K562 (cell line): ENCODE measurements at regions not wholly inside any gene's neighbourhood (a gene's known extent, or its start where the extent isn't known, plus 50 kb on each side); places are given as distances from the start of the nearest gene placed in this dataset.

Experiments used
- CHD2 ChIP-seq: IDR thresholded peaks from 2 replicates; pipeline ENCODE4 v1.6.1; 2011; ENCODE audit warnings: low read depth, low read length
- DIDO1 ChIP-seq: fragments of 450-650 bp; IDR thresholded peaks from 2 replicates; pipeline ENCODE4 v1.6.1; 2016; ENCODE audit warnings: low read depth, missing biosample characterization, missing genetic modification characterization
- KAT2B ChIP-seq: IDR thresholded peaks from one replicate; pipeline ENCODE4 v1.6.1; 2012; ENCODE audit warnings: low read depth, mild to moderate bottlenecking, control low read depth, inconsistent platforms, low read length, moderate library complexity
- NONO ChIP-seq, 2 experiments: fragments of 200-400 bp in 1 of 2; fragments of 450-650 bp in 1 of 2; formaldehyde crosslinking in 1 of 2; IDR thresholded peaks; 2 replicates each; pipeline ENCODE4 v1.6.1; 2017; ENCODE audit warnings: low read depth in 2 of 2, mild to moderate bottlenecking in 2 of 2, moderate library complexity in 2 of 2, low read length in 1 of 2
- NUFIP1 ChIP-seq: fragments of 450-650 bp; IDR thresholded peaks from 2 replicates; pipeline ENCODE4 v1.6.1; 2018; ENCODE audit not compliant: partially characterized antibody
- ZNF133 ChIP-seq: fragments of 250-450 bp; sonication (Bioruptor Pico); IDR thresholded peaks from 2 replicates; pipeline ENCODE4 v1.4.0; 2020; ENCODE audit warnings: mild to moderate bottlenecking
- TF ChIP-seq, protein P1 (sequence below), 2 experiments: fragments of 450-650 bp in 1 of 2; IDR thresholded peaks; 2 replicates each; pipeline ENCODE4 v1.6.1; 2011 to 2017; ENCODE audit warnings: low read depth in 2 of 2, antibody characterized with exemption in 1 of 2, borderline replicate concordance in 1 of 2, low read length in 1 of 2, mild to moderate bottlenecking in 1 of 2, mixed read lengths in 1 of 2; ENCODE audit not compliant: control insufficient read depth in 1 of 2
- TF ChIP-seq, protein P2 (sequence below): sonication (generic); formaldehyde crosslinking; IDR thresholded peaks from 2 replicates; pipeline ENCODE4 v1.8.1; 2023; ENCODE audit warnings: mild to moderate bottlenecking, missing genetic modification reagents

DNA sequence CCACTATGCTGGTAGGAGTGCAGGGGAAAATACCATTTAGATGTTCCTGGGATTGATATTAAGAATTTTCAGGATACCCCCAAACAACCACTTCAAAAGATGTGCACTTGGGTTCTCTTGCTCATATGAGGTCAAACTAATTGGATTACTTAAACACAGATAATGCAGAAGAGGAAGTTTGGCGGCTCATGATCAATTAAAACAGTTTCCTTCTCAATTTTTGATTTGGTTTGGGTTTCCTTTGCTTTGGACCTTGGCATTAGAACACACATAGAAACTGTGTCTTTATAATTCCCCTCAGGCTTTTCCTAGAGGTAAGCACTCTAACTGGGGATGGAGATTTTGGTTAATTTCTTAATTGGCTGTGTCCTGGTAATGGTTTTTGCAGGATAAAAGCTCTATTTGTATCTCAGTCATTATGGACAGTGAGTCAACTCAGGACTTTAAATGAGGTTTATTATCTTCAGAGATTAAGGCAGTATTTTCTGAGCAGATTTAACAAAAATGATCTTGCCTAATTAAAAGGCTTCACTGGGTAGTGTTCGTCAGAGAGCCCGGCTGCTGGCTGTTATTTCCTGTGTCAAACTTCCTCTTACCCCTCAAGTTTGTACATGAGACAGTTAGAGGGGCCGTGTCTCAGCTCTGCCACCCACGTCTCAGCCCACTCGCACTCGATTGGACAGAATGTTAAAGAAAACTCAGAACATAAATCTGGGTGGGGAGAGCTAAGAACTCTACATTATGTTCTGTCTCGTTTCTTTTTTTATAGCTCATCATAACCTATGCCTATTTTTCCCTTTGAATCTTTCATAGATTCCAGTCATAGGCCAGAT lies 50.3 kb upstream of the PREP start (continued):
- TF ChIP-seq, protein P1, sequence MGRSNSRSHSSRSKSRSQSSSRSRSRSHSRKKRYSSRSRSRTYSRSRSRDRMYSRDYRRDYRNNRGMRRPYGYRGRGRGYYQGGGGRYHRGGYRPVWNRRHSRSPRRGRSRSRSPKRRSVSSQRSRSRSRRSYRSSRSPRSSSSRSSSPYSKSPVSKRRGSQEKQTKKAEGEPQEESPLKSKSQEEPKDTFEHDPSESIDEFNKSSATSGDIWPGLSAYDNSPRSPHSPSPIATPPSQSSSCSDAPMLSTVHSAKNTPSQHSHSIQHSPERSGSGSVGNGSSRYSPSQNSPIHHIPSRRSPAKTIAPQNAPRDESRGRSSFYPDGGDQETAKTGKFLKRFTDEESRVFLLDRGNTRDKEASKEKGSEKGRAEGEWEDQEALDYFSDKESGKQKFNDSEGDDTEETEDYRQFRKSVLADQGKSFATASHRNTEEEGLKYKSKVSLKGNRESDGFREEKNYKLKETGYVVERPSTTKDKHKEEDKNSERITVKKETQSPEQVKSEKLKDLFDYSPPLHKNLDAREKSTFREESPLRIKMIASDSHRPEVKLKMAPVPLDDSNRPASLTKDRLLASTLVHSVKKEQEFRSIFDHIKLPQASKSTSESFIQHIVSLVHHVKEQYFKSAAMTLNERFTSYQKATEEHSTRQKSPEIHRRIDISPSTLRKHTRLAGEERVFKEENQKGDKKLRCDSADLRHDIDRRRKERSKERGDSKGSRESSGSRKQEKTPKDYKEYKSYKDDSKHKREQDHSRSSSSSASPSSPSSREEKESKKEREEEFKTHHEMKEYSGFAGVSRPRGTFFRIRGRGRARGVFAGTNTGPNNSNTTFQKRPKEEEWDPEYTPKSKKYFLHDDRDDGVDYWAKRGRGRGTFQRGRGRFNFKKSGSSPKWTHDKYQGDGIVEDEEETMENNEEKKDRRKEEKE (IDR thresholded peaks at IDR 0.05; ENCODE audit: borderline replicate concordance in 1 of 2, control insufficient read depth in 1 of 2, low read depth in 2 of 2, low read length in 1 of 2): no peak
- no peak for TF ChIP-seq CHD2
- no peak for TF ChIP-seq KAT2B
- no peak for TF ChIP-seq NUFIP1
- TF ChIP-seq ZNF133 (CRISPR knock-in tag): no peak
- TF ChIP-seq DIDO1 (tag): no peak
- no peak for TF ChIP-seq NONO (IDR thresholded peaks at IDR 0.05; ENCODE audit: low read depth in 2 of 2, low read length in 1 of 2)
- TF ChIP-seq, protein P2, sequence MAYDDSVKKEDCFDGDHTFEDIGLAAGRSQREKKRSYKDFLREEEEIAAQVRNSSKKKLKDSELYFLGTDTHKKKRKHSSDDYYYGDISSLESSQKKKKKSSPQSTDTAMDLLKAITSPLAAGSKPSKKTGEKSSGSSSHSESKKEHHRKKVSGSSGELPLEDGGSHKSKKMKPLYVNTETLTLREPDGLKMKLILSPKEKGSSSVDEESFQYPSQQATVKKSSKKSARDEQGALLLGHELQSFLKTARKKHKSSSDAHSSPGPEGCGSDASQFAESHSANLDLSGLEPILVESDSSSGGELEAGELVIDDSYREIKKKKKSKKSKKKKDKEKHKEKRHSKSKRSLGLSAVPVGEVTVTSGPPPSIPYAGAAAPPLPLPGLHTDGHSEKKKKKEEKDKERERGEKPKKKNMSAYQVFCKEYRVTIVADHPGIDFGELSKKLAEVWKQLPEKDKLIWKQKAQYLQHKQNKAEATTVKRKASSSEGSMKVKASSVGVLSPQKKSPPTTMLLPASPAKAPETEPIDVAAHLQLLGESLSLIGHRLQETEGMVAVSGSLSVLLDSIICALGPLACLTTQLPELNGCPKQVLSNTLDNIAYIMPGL (CRISPR knock-in tag): no peak
